SK-N-SH (cell line): ENCODE measurements at regions not wholly inside any gene's neighbourhood (a gene's known extent, or its start where the extent isn't known, plus 50 kb on each side); places are given as distances from the start of the nearest gene placed in this dataset.

Experiments
- CTCF ChIA-PET: fragments of 300-600, 350-600 bp; formaldehyde crosslinking; extraction: SDS; loops from one replicate; lab custom pipeline; 2021; lab: Yijun Ruan, JAX
- POLR2A ChIA-PET: fragments of 350-600 bp; sonication (Branson Sonifier 250); formaldehyde crosslinking; extraction: SDS; loops from one replicate; lab custom pipeline; 2020; ENCODE audit warnings: antibody characterized with exemption, inconsistent platforms; lab: Yijun Ruan, JAX
- DNase-seq: peaks from one replicate; pipeline ENCODE4 v3.0.0; 2012
- H2AFZ ChIP-seq: fragments of 200-600 bp; sonication (generic); 2 replicates; pipeline ENCODE4 v1.8.1; 2016; ENCODE audit warnings: antibody characterized with exemption, mild to moderate bottlenecking, low read depth
- H3F3A ChIP-seq: fragments of 200-600 bp; sonication (generic); replicated peaks from 2 replicates; pipeline ENCODE3; 2016; ENCODE audit warnings: antibody characterized with exemption, mild to moderate bottlenecking; ENCODE audit not compliant: insufficient read depth
- H3K27ac ChIP-seq, 2 experiments: fragments of 200-500 bp in 1 of 2; fragments of 200-600 bp in 1 of 2; sonication (Bioruptor generic) in 1 of 2; sonication (generic), shearing (Covaris generic) in 1 of 2; 2 replicates each; pipeline versions ENCODE4 v1.5.1 to v1.6.1; 2014 to 2016; ENCODE audit warnings: low read depth in 2 of 2, inconsistent platforms in 1 of 2, low read length in 1 of 2, mild to moderate bottlenecking in 1 of 2, mixed read lengths in 1 of 2
- H3K27me3 ChIP-seq: fragments of 200-600 bp; sonication (generic), shearing (Covaris generic); 2 replicates; pipeline ENCODE4 v1.6.1; 2016; ENCODE audit warnings: mixed run types; ENCODE audit not compliant: insufficient read depth
- H3K36me3 ChIP-seq, 2 experiments: fragments of 200-500 bp in 1 of 2; fragments of 200-600 bp in 1 of 2; sonication (Bioruptor generic) in 1 of 2; sonication (generic) in 1 of 2; replicated peaks in 1 of 2; 2 replicates each; pipeline versions ENCODE3 to v1.5.1; 2014 to 2016; ENCODE audit warnings: low read length in 1 of 2, mild to moderate bottlenecking in 1 of 2; ENCODE audit not compliant: insufficient read depth in 2 of 2, control insufficient read depth in 1 of 2
- H3K4me1 ChIP-seq, 2 experiments: fragments of 200-500 bp in 1 of 2; fragments of 200-600 bp in 1 of 2; sonication (Bioruptor generic) in 1 of 2; sonication (generic), shearing (Covaris generic) in 1 of 2; 2 replicates each; pipeline versions ENCODE4 v1.5.1 to v1.6.1; 2014 to 2016; ENCODE audit warnings: low read depth in 1 of 2, low read length in 1 of 2, mixed run types in 1 of 2; ENCODE audit not compliant: insufficient read depth in 2 of 2, control insufficient read depth in 1 of 2
- H3K4me2 ChIP-seq: fragments of 200-600 bp; sonication (generic), shearing (Covaris generic); 2 replicates; pipeline ENCODE4 v1.6.1; 2017; ENCODE audit warnings: mixed run types
- H3K4me3 ChIP-seq, 2 experiments: fragments of 200-500 bp in 1 of 2; fragments of 200-600 bp in 1 of 2; sonication (Bioruptor generic) in 1 of 2; sonication (generic), shearing (Covaris generic) in 1 of 2; 2 replicates each; pipeline versions ENCODE4 v1.5.1 to v1.8.1; 2014 to 2016; ENCODE audit warnings: low read depth in 2 of 2, inconsistent platforms in 1 of 2, low read length in 1 of 2, mild to moderate bottlenecking in 1 of 2, mixed read lengths in 1 of 2, moderate library complexity in 1 of 2
- H3K79me2 ChIP-seq: fragments of 200-600 bp; sonication (generic); 2 replicates; pipeline ENCODE4 v1.8.1; 2017; ENCODE audit warnings: mild to moderate bottlenecking; ENCODE audit not compliant: insufficient read depth
- H3K9ac ChIP-seq: fragments of 200-600 bp; sonication (generic); 2 replicates; pipeline ENCODE4 v1.6.1; 2017; ENCODE audit warnings: mixed run types
- H3K9me2 ChIP-seq: fragments of 200-600 bp; sonication (generic); 2 replicates; pipeline ENCODE4 v1.6.1; 2017; ENCODE audit warnings: mixed run types
- H3K9me3 ChIP-seq: fragments of 200-600 bp; sonication (generic); 2 replicates; pipeline ENCODE4 v1.6.1; 2017; ENCODE audit warnings: mixed run types, mild to moderate bottlenecking, moderate library complexity
- H4K20me1 ChIP-seq: fragments of 200-600 bp; sonication (generic); 2 replicates; pipeline ENCODE4 v1.6.1; 2017; ENCODE audit warnings: mild to moderate bottlenecking, mixed run types; ENCODE audit not compliant: insufficient read depth
- EP300 ChIP-seq, 2 experiments: IDR thresholded peaks; 2 replicates each; pipeline versions ENCODE4 v1.4.0 to v1.6.1; 2012; ENCODE audit warnings: borderline replicate concordance in 1 of 2, low read depth in 1 of 2, low read length in 1 of 2
- FOXM1 ChIP-seq: IDR thresholded peaks from 2 replicates; pipeline ENCODE4 v1.4.0; 2012; ENCODE audit warnings: low read depth, mild to moderate bottlenecking
- GATA2 ChIP-seq: sonication (generic); formaldehyde crosslinking; IDR thresholded peaks from 2 replicates; pipeline ENCODE4 v1.5.0; 2020; ENCODE audit warnings: mild to moderate bottlenecking, missing genetic modification reagents
- IRF3 ChIP-seq: fragments of 150-350 bp; IDR thresholded peaks from 2 replicates; pipeline ENCODE4 v1.6.1; 2016; ENCODE audit warnings: mild to moderate bottlenecking, low read depth, low read length
- MAX ChIP-seq: IDR thresholded peaks from 2 replicates; pipeline ENCODE4 v1.4.0; 2012; ENCODE audit warnings: low read depth
- MEF2A ChIP-seq: IDR thresholded peaks from 2 replicates; pipeline ENCODE4 v1.4.0; 2012; ENCODE audit warnings: low read depth, borderline replicate concordance
- SMC3 ChIP-seq: IDR thresholded peaks from 2 replicates; pipeline ENCODE4 v1.6.1; 2012; ENCODE audit warnings: low read depth, low read length, improper control_type of control experiment
- TCF12 ChIP-seq: IDR thresholded peaks from 2 replicates; pipeline ENCODE4 v1.4.0; 2012
- USF1 ChIP-seq: IDR thresholded peaks from 2 replicates; pipeline ENCODE4 v1.4.0; 2012; ENCODE audit warnings: low read depth, borderline replicate concordance
- WGBS: methylation state at CpG from one replicate; pipeline ENCODE4 v1.1.6; 2017; ENCODE audit warnings: low lambda C conversion rate; 5-methylcytosine and 5-hydroxymethylcytosine counted together

GRCh38 chr6:4693173-4693970 is 82.8 kb upstream of the CDYL start:
- DNase-seq: no peak
- H3K36me3 ChIP-seq: no peaks in the 10 kb centered on the region
- CTCF ChIA-PET: no interaction called here
- H3K4me3 ChIP-seq: no peak overlapping the region; a peak in 1 of 4 replicates
- H3K9ac ChIP-seq: no peak overlapping the region
- 8% methylated on average over 4 of the region's 4 CpGs for WGBS
- no peak overlapping the region for H3K4me2 ChIP-seq
- H3K27ac ChIP-seq: no peak overlapping the region
- POLR2A ChIA-PET: no interaction called here
- H3K9me2 ChIP-seq: no peaks in the 10 kb centered on the region
- H2AFZ ChIP-seq: no peak overlapping the region
- no peaks in the 10 kb centered on the region; the same call in 1 of the 2 replicates for H3K27me3 ChIP-seq
- no peaks in the 10 kb centered on the region for H3K79me2 ChIP-seq
- H3K4me1 ChIP-seq: no peaks in the 10 kb centered on the region
- H4K20me1 ChIP-seq: no peaks in the 10 kb centered on the region
- H3K9me3 ChIP-seq: no peaks in the 10 kb centered on the region
- TF ChIP-seq MAX (no peak), IRF3 (no peak), SMC3 (no peak), GATA2 (CRISPR knock-in tag) (no peak), EP300 (IDR thresholded peaks at IDR 0.05; ENCODE audit: borderline replicate concordance in 1 of 2, low read depth in 1 of 2, low read length in 1 of 2) (no peak), FOXM1 (no peak), TCF12 (no peak)
- TF ChIP-seq, all 33 proteins: peak for 0
- peaks cover 3% of the 10 kb centered on the region for H3F3A ChIP-seq

- WGBS: 25% methylated on average over 3 of the region's 3 CpGs
- Histone ChIP-seq H3F3A (peaks cover 10% of the 10 kb centered on the region), H3K79me2 (no peaks in the 10 kb centered on the region), H3K27ac (no peak overlapping the region), H3K9ac (no peak overlapping the region), H3K4me1 (no peaks in the 10 kb centered on the region), H3K36me3 (no peaks in the 10 kb centered on the region), H3K27me3 (no peaks in the 10 kb centered on the region; the same call in 1 of the 2 replicates), H4K20me1 (no peaks in the 10 kb centered on the region), H3K9me2 (no peaks in the 10 kb centered on the region), H3K4me3 (no peak overlapping the region), H3K4me2 (no peak overlapping the region), H2AFZ (no peak overlapping the region), H3K9me3 (no peaks in the 10 kb centered on the region)
- ChIA-PET CTCF (interaction anchor here (1.0 kb wide), 1 partner anchor 17 kb away, joined by 3 read pairs; no protein-coding TSS in a partner anchor), POLR2A (no interaction called here)
- TF ChIP-seq MEF2A (no peak), IRF3 (no peak), USF1 (no peak), SMC3 (no peak)
- DNase-seq: no peak
These were observed 83.5 kb upstream of the CDYL start for GRCh38 chr6:4692664-4693063.
